GM21515 (cell line): ENCODE measurements at regions not wholly inside any gene's neighbourhood (a gene's known extent, or its start where the extent isn't known, plus 50 kb on each side); places are given as distances from the start of the nearest gene placed in this dataset.

Source experiments
- ATAC-seq: cut with Tn5 transposase; IDR thresholded peaks from one replicate; pipeline ENCODE4 v1.9.1; 2021; ENCODE audit not compliant: unreplicated experiment

GRCh38 chr1:244106837-244107493, 55.9 kb downstream of the ZBTB18 start:
- no peak for ATAC-seq

- ATAC-seq = no peak
Observed at GRCh38 chr1:244111027-244111426, 59.9 kb downstream of the ZBTB18 start.

- ATAC-seq = no peak
Observed at GRCh38 chr1:244112041-244112440, 61.0 kb downstream of the ZBTB18 start.

- ATAC-seq = no peak
Observed at GRCh38 chr1:244112636-244113035, 61.6 kb downstream of the ZBTB18 start.

GRCh38 chr1:244113532-244114320, 62.6 kb downstream of the ZBTB18 start:
- ATAC-seq = no peak

GRCh38 chr1:244114892-244115291, 63.8 kb downstream of the ZBTB18 start:
- ATAC-seq = no peak

- no peak for ATAC-seq
Observed at GRCh38 chr1:244116946-244117345, 65.9 kb downstream of the ZBTB18 start.

- ATAC-seq = no peak
Observed at GRCh38 chr1:244118109-244118761, 67.2 kb downstream of the ZBTB18 start.

- ATAC-seq = no peak
Observed at GRCh38 chr1:244128591-244129383, 77.7 kb downstream of the ZBTB18 start.

- no peak for ATAC-seq
Observed at GRCh38 chr1:244137276-244137675, 86.2 kb downstream of the ZBTB18 start.

GRCh38 chr1:244137725-244138124, 86.6 kb downstream of the ZBTB18 start:
- no peak for ATAC-seq

- no peak for ATAC-seq
Observed at GRCh38 chr1:244138399-244138798, 87.3 kb downstream of the ZBTB18 start.

- ATAC-seq = no peak
Observed at GRCh38 chr1:244139655-244140054, 88.6 kb downstream of the ZBTB18 start.

- no peak for ATAC-seq
Observed at GRCh38 chr1:244140420-244140819, 89.3 kb downstream of the ZBTB18 start.

- no peak for ATAC-seq
Observed at GRCh38 chr1:244144053-244144452, 93.0 kb downstream of the ZBTB18 start.

GRCh38 chr1:244150071-244150470, 99.0 kb downstream of the ZBTB18 start:
- no peak for ATAC-seq

- no peak for ATAC-seq
Observed at GRCh38 chr1:244150665-244151064, 99.6 kb downstream of the ZBTB18 start.

GRCh38 chr1:244151537-244151936, 100.5 kb downstream of the ZBTB18 start:
- ATAC-seq = no peak

GRCh38 chr1:244154508-244154871, 103.4 kb downstream of the ZBTB18 start:
- no peak for ATAC-seq

GRCh38 chr1:244154872-244155531, 103.9 kb downstream of the ZBTB18 start:
- ATAC-seq = no peak

GRCh38 chr1:244155661-244156060, 104.6 kb downstream of the ZBTB18 start:
- ATAC-seq = no peak
